SK-N-MC (cell line): ENCODE measurements at regions not wholly inside any gene's neighbourhood (a gene's known extent, or its start where the extent isn't known, plus 50 kb on each side); places are given as distances from the start of the nearest gene placed in this dataset.

Source experiments
- DNase-seq: peaks from one replicate; pipeline ENCODE4 v3.0.0-alpha.2; 2011; ENCODE audit warnings: low read depth, low spot score
- H3K27ac ChIP-seq: fragments of 200-600 bp; sonication (generic); 2 replicates; pipeline ENCODE4 v1.5.1; 2016; ENCODE audit warnings: mixed run types
- H3K36me3 ChIP-seq: fragments of 200-600 bp; sonication (generic); 2 replicates; pipeline ENCODE4 v1.6.1; 2017; ENCODE audit warnings: antibody characterized with exemption, low read length, mixed read lengths; ENCODE audit not compliant: insufficient read depth
- H3K4me3 ChIP-seq: fragments of 200-600 bp; sonication (generic); 2 replicates; pipeline ENCODE4 v1.5.1; 2016
- H3K9ac ChIP-seq: fragments of 200-600 bp; sonication (generic); 2 replicates; pipeline ENCODE4 v1.8.0; 2017; ENCODE audit warnings: mixed run types, mixed read lengths; ENCODE audit not compliant: insufficient read length
- H3K9me3 ChIP-seq: fragments of 200-600 bp; sonication (generic); 2 replicates; pipeline ENCODE4 v1.6.1; 2017; ENCODE audit warnings: low read depth, mild to moderate bottlenecking, antibody characterized with exemption, low read length, moderate library complexity, mixed read lengths
- EZH2 ChIP-seq: fragments of 200-600 bp; sonication (generic); IDR thresholded peaks from one replicate; pipeline ENCODE4 v1.6.1; 2017; ENCODE audit warnings: antibody characterized with exemption
- FOXP2 ChIP-seq: optimal IDR thresholded peaks from 2 replicates; pipeline ENCODE3; 2011; ENCODE audit warnings: mild to moderate bottlenecking, moderate library complexity; ENCODE audit not compliant: insufficient read depth; ENCODE audit errors: extremely low read length, control extremely low read depth
- POLR2AphosphoS5 ChIP-seq: IDR thresholded peaks from 2 replicates; pipeline ENCODE4 v1.6.1; 2012; ENCODE audit warnings: mild to moderate bottlenecking, low read depth, low read length, borderline replicate concordance

- DNase-seq, result no peak
- Histone ChIP-seq H3K36me3 (no peaks in the 10 kb centered on the region), H3K9me3 (no peaks in the 10 kb centered on the region), H3K4me3 (no peak overlapping the region), H3K9ac (no peak overlapping the region), H3K27ac (no peak overlapping the region)
- TF ChIP-seq EZH2, result no peak
- no peak for TF ChIP-seq POLR2AphosphoS5
- no peak for TF ChIP-seq FOXP2
Measured at GRCh38 chr5:2920312-2920711, 168.8 kb upstream of the IRX2 start.

GRCh38 chr5:2919310-2920018 lies 168.0 kb upstream of the IRX2 start:
- Histone ChIP-seq H3K9me3 (no peaks in the 10 kb centered on the region), H3K9ac (no peak overlapping the region), H3K27ac (no peak overlapping the region), H3K36me3 (no peaks in the 10 kb centered on the region), H3K4me3 (no peak overlapping the region)
- no peak for DNase-seq
- TF ChIP-seq FOXP2 (no peak), EZH2 (no peak), POLR2AphosphoS5 (no peak)

DNA sequence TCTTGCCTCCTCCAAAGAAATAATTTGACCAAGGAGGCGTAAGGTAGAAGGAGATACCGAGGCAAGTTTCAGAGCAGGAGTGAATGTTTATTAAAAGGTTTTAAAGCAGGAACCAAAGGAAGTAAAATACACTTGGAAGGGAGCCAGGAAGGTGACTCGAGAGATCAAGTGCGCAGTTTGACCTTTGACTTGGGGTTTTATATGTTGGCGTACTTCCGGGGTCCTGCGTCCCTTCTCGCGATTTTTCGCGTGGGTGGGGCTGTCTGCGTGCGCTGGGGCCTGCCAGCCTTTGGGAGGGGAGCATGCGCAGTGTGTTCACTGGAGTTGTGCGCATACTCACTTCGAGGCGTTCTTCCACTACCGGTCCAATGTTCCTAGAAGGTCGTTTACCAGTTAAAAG lies 166.0 kb upstream of the IRX2 start:
- Histone ChIP-seq H3K9me3 (no peaks in the 10 kb centered on the region), H3K27ac (no peak overlapping the region), H3K9ac (no peak overlapping the region), H3K36me3 (no peaks in the 10 kb centered on the region), H3K4me3 (no peak overlapping the region)
- no peak for TF ChIP-seq FOXP2
- TF ChIP-seq POLR2AphosphoS5, result no peak
- TF ChIP-seq EZH2, result no peak
- DNase-seq, result no peak

GRCh38 chr5:2917093-2917492 lies 165.6 kb upstream of the IRX2 start:
- TF ChIP-seq EZH2 (no peak), FOXP2 (no peak), POLR2AphosphoS5 (no peak)
- Histone ChIP-seq H3K9ac (no peak overlapping the region), H3K9me3 (no peaks in the 10 kb centered on the region), H3K4me3 (no peak overlapping the region), H3K36me3 (no peaks in the 10 kb centered on the region), H3K27ac (no peak overlapping the region)
- no peak for DNase-seq

- H3K27ac ChIP-seq, result no peak overlapping the region
- no peak overlapping the region for H3K9ac ChIP-seq
- no peak for DNase-seq
- TF ChIP-seq FOXP2 (no peak), POLR2AphosphoS5 (no peak), EZH2 (no peak)
- no peaks in the 10 kb centered on the region for H3K36me3 ChIP-seq
- no peaks in the 10 kb centered on the region for H3K9me3 ChIP-seq
- no peak overlapping the region for H3K4me3 ChIP-seq
Measured at GRCh38 chr5:2916076-2916682, 164.7 kb upstream of the IRX2 start.

GRCh38 chr5:2914981-2915484 lies 163.6 kb upstream of the IRX2 start:
- Histone ChIP-seq H3K9me3 (no peaks in the 10 kb centered on the region), H3K36me3 (no peaks in the 10 kb centered on the region), H3K27ac (no peak overlapping the region), H3K4me3 (no peak overlapping the region), H3K9ac (no peak overlapping the region)
- TF ChIP-seq FOXP2 (no peak), EZH2 (no peak), POLR2AphosphoS5 (no peak)
- DNase-seq, result no peak

GRCh38 chr5:2914022-2914661 lies 162.7 kb upstream of the IRX2 start:
- Histone ChIP-seq H3K9me3 (no peaks in the 10 kb centered on the region), H3K4me3 (no peak overlapping the region), H3K36me3 (no peaks in the 10 kb centered on the region), H3K27ac (no peak overlapping the region), H3K9ac (no peak overlapping the region)
- no peak for DNase-seq
- no peak for TF ChIP-seq POLR2AphosphoS5
- no peak for TF ChIP-seq FOXP2
- no peak for TF ChIP-seq EZH2

- no peak overlapping the region for H3K9ac ChIP-seq
- no peak for TF ChIP-seq EZH2
- no peak for TF ChIP-seq FOXP2
- TF ChIP-seq POLR2AphosphoS5, result no peak
- no peak for DNase-seq
Measured at GRCh38 chr5:2913281-2913680, 161.8 kb upstream of the IRX2 start.

DNA sequence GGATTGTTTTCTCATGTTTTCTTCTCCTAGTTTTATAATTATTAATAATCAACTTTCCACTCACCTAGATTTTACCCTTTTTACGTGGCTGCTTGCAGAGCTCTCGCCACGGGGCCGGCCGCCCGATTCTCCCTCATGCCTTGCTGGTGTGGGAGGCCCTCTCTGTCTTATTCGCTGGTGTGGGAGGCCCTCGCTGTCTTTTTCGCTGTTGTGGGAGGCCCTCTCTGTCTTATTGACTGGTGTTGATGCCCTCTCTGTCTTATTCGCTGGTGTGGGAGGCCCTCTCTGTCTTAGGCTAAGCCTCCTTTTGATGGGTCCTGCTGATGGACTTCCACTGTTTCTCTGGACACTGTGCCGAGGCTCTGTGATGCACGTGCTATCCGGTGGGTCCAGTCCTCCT lies 161.3 kb upstream of the IRX2 start:
- H3K4me3 ChIP-seq, result no peak overlapping the region
- H3K27ac ChIP-seq, result no peak overlapping the region
- TF ChIP-seq POLR2AphosphoS5, result no peak
- TF ChIP-seq EZH2, result no peak
- no peaks in the 10 kb centered on the region for H3K36me3 ChIP-seq
- no peak for DNase-seq
- H3K9ac ChIP-seq, result no peak overlapping the region
- H3K9me3 ChIP-seq, result no peaks in the 10 kb centered on the region

More at GRCh38 chr5:2913281-2913680, 161.8 kb upstream of the IRX2 start:
- H3K36me3 ChIP-seq, result no peaks in the 10 kb centered on the region
- no peaks in the 10 kb centered on the region for H3K9me3 ChIP-seq
- H3K27ac ChIP-seq, result no peak overlapping the region
- no peak overlapping the region for H3K4me3 ChIP-seq
